Hypothalamus (tissue), 51 donors: ENCODE measurements at regions not wholly inside any gene's neighbourhood (a gene's known extent, or its start where the extent isn't known, plus 50 kb on each side); places are given as distances from the start of the nearest gene placed in this dataset.

ENCODE experiments used
- DNase-seq, 51 donors: peaks; one replicate each; lab custom pipeline; 2025; lab: John Stamatoyannopoulos, UW

DNA sequence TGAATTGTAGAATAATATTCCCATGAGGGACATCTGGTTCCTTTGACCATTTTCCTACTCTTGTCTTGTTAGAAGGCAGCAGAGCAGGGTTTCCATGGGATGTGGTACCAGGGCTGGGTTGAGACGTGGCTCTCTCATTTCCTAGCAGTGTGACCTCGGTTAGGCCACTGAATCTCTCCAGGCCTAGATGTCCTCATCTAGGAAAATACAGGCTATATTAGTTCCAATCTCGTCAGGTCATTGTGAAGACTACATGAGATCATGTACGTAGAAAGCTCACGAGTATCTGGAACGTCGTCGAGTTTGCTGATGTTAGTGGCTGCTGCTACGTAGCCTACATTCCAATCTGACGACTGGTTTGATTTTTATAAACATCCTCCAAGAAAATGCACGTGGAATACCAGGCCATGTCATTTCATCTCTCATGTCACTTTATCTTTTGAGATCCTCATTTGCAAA lies 278.2 kb upstream of the GATB start:
- no peak for DNase-seq

DNA sequence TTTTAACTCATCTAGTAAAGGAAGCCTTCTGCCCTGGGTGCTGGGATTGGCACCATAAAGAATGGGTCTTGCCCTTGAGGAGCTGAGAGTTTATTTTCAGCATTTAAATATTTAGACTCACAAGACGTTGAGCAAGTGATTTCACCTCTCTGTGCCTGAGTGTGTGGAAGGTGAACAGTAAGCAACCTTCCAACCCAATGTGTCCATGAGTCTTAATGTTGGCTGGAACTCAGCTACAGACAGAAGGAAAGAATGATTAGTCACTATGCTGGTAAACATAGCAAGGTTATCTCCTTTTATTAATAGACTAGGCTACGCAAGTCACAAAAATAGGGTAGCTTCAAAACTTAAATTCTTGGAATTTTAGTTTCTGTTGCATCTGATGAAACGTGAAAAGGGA lies 277.4 kb upstream of the GATB start:
- no peak for DNase-seq

DNA sequence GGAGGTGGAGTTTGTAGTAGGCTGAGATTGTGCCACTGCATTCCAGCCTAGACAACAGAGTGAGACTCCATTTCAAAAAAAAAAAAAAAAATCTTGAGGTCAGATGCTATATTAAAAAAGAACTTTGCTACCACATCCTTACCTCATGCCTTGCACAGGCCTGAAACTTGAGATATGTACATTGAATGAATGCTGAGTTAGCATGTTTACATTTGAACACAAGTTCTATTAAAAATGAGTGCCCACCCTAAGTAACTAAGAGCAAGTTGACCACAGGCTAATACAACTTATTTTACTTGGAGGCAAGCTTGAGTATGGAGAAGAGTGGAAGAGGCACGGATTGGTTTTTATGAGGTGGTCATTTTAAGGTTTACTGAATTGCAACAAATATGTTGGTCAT lies 276.6 kb upstream of the GATB start:
- DNase-seq: no peak

DNA sequence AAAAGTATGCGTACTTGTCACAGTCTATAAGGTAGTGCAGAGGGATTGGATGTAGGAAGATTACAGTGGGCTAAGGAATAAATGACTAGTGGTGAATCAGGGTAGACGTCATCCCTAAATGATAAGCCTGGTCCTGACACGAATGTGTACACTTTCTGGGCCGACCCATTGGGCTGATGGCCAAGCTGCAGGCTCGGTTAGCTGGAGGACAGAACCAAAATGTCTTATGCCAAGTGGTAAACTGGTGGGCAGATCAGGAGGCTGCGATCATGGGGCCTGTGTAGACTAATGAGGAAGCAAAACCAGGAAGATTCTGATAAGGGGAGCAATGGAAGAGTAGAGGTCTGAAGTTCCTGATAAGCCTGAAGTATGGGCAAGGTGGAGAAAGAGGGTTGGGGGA lies 272.8 kb upstream of the GATB start:
- no peak for DNase-seq

DNA sequence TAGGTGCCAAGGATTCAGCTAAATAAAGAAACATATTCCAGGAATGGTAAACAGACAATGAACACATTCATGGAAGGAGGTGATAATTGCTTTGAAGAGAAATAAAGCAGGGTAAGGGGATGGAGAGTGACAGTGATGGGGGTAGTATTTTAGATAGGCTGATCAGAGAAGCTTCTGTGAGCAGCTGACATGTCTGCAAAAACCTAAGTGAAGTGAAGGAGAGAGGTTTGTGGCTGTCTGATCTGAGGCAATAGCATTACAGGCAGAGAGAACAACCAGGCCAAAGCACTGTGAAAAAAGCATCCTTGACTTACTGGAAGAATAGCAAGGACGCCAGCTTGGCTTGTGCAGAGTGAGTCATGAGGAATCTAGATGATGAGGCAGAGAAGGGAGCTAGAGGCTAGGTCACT lies 271.9 kb upstream of the GATB start:
- peak in 4 of 51 donors; percentile 4 to 32 (median 6) for DNase-seq

DNA sequence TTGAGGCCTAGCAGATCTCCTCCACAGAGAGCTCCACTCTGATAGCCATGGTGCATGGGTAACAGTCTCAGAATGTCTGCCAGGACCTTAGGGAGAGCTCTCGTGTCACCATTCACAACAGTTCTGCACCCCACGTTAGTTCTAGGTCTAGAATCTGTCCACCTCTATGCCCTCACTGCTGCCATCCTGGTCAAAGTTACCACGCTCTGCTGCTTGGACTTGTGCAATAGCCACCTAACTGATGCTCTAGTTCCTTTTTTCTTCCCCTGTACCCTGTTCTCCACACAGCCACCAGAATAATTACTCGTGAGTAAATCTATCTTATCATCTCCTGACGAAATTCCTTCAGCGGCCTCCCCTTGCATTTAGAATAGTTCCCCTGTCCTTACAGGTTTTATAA lies 268.8 kb upstream of the GATB start:
- no peak for DNase-seq

DNA sequence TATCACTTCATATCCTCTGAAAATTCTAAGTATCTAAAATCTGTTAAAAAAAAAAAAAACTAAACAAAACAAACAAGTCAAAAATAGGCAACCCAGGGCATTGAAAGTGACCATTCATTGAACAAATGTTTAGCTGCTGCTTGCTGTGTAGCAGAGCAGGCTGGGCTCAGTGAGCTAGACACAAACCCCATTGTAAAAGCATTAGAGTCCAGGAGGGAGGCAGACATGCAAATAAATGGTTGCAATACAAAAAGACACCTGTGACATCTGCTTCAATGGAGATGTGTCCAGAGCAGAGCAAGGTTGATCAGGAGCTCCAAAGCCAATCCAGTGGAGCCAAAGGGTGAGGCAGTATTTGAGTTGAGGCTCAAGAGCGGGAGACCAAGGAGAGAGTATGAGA lies 267.3 kb upstream of the GATB start:
- peak in 1 of 51 donors; percentile 7 for DNase-seq

DNA sequence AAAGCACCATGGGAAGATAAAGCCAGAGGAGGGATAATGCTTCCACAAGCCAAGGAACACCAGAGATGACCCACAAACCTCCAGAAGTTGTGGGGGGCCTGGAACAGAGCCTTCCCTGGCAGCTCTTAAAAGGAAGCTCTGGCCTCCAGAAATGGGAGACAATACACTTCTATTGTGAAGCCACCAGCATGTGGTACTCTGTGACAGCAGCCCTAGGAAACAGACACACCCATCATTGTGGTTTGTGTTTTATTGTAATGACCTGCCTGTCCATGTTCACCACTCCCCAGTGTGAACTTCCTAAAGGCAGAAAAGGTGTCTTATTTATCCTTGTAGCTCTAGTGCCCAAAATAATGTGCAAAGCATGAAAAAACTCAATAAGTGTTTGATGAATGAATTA lies 264.1 kb upstream of the GATB start:
- DNase-seq: peak in 3 of 51 donors; percentile 8 to 12 (median 10)

DNA sequence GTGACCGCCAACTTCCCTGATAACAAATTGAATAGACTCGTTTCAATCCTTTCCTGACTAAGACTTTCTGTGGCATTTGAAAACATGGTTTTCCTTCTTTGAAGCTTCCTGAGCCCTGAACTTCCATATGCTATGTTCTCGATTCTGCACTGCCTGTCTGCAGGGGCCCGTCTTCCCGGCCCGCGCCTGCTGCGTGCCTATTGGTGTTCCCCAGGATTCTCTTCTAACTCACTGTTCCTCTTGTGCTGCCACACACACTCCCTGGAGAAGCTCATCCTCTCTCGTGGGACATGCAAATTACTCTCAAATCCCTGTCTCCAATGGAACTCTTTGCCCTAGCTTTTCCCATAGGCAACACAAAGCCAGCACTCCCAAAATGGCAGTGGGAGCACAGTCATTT lies 262.9 kb upstream of the GATB start:
- DNase-seq: no peak

DNA sequence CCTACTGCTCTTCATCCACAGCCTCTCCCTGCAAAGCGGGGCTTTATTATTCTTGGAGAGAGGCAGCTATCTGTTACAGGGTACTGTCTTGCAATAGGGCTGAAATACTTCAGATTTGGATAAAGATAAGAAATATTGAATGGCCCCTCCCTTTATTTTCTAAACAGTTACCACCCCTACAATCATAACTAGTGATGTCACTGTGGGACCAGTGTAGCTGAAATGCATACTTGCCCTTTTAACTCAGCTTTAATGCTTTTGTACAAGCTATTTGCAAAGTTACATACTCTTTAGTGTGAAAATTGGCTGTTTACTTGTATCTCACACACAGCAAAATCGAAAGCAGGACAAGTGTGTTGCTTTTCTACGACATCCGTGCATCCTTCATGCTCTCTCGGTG lies 261.7 kb upstream of the GATB start:
- no peak for DNase-seq

DNA sequence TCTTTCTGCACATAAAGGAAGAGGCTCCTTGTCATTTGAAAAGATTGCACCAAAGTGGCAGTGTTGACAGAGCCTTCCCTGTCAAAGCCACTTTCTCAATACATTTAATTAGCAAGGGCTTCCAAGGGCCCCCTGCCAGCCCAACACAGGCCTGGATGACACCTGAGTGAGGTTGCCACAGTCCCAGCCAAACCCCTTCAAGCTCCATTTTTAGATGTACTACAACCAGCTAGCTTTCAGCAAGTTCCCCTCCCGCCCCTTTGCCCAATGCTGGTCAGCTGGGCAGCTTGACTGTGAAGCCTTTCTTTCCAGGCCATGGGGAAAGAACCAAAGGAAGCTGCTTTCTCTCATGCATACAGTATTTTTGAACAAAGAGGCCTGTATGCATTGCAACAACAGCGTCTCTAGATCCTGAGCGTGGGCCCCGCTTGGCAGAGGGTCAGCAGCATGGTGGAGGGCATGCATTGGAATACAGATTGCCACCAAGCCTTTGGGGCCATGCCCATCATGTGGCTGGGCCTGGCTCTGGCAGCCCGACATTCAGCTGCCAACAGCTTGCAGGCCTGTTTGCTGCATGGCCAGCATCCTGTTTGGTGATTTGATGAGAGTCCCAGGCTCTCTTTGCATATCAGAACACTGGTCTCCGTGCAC lies 261.1 kb upstream of the GATB start:
- DNase-seq: peak; percentile 6 to 98 (median 84)

DNA sequence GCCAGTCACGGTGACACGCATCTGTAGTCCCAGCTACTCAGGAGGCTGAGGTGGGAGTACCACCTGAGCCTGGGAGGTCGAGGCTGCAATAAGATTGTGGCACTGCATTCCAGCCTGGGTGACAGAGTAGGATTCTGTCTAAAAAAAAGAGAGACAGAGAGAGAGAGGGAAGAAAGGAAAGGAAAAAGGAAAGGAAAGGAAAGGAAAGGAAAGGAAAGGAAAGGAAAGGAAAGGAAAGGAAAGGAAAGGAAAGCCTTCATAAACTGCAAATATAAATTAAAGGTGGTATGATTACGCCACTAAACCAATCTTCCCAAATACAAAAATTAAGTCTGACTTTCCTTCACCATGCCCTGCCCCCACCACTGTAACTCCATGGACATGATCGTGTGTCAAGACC lies 259.3 kb upstream of the GATB start:
- DNase-seq: no peak

DNA sequence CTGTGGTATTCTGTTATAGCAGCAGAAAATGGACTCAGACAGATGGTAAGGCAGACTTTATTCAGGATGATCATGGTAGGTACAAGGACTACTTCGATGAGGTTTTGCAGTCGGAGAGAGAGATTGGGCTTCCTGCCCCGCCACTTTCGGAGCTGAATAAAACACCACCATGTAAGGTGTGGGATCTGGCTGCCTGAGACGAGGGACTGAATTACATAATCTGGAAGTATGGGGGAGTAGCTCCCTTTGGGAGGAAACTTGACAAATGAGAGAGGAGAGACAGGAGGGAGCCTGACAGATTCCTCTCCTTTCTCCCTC lies 255.5 kb upstream of the GATB start:
- DNase-seq: no peak

DNA sequence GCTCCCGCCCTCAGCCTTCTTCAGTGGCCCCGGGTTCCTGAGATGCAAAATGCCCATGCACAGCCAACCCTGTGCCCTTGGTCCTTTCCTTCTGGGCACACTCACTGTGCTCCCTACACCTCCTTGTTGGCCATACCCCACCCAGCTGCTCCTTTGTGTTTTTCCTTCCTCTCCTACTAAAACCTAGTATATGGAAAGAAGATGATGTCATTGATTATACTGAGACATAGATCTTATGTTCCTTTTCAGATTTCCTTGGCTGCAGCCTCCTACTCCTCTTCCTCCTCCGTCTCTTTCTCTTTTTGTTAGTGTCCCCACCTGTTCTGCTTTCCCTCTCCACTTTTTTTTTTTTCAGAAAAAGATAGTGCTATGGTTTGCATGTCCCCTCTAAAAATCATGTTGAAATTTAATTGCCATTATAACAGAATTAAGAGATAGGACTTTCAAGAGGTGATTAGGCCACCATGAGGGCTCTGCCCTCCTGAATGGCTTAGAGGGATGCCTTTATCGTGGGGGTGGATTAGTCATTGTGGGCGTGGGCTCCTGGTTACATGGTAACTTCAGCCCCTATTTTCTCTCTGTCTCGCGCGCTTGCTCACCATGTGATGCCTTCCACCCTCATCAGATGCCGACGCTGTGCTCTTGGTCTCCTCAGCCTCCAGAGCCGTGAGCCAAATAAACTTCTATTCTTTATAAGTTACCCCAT lies 254.9 kb upstream of the GATB start:
- no peak for DNase-seq

DNA sequence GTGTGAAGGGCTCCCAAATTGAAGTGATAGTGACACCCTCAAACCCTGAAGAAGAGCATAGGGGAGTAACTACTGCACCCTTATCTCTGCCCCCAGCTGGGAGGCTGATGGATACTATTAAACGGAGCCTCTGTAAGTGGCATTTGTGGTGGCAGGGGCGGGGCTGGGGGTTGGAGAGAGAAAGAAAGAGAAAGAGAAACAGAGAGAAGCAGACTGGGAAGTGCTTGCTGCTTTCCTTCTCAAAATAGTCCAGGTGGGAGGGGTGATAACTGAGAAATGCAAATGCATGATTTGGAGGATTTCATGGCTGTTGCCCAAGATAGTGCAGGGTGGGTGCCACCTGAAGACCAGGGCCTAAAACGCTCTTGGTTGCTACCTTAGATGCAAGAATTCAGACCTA lies 253.5 kb upstream of the GATB start:
- no peak for DNase-seq

DNA sequence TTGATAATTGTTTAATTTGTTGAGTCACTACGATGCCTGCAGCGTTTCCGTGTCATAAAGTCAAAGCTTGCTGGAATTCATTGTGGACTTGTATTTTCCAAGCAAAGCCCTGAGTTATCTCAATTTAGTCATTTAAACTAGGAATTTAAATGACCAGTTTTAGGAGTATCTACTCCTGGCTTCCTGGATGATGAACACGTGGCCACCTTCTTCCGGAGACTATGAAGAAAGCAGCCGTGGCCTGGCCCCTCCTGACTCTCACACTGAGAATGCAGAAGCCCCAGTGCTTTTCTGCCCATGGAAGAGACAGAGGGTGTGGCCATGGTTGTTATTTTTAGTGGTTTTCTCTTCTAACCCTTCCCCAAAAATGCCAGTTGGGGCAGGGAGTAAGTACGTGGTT lies 250.7 kb upstream of the GATB start:
- no peak for DNase-seq

DNA sequence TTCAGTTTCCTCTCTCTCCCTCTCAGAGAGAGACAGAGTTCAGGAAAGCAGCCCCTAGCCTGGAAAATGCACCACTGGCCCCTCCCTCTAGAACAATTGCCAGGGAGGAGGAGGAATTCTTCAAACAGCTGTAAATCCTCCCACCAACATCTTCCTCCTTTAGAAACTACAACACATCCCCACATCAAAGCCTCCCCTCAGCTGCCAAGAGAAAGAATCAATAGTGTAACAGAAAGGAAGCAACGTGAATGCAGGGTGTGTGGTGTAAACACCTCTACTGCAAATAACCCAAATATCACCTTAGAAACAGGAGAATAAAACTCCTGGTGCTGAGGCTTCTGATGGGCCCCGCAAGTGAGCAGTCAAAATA lies 249.9 kb upstream of the GATB start:
- DNase-seq: peak in 1 of 51 donors; percentile 40

DNA sequence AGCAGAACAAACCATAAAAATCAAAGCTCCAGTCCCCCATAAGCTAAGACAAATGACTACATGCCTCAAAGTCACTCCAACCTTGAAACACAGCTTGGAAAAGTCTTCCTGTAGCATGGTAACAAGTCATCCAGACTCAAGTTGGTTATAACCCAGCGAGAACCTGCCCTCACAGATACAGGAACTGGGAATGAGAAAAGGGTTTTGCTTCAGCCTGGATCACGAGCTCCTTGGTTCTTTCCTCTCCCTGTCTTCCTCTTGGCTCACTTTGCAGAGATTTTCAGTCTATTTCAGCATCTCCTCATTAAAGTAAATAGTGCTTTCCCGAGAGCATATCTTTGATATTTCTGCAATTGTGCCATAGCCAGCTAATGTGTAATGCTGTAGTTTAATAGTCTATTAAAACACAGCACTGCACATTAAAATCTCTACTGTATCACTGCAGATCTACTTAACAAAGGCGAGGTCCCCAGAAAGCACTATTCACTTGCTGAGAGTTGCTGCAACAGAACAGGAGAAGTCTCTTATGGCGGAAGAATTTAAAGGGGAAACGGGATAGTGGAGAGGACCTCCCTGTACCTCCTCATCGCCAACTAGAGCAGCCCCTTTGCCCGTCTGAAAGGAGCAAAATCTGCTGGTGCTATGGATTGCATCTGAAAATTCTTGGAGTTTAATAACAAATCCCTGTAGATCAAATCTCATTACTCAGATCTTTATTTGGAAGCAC lies 249.3 kb upstream of the GATB start:
- peak in 1 of 51 donors; percentile 44 for DNase-seq

DNA sequence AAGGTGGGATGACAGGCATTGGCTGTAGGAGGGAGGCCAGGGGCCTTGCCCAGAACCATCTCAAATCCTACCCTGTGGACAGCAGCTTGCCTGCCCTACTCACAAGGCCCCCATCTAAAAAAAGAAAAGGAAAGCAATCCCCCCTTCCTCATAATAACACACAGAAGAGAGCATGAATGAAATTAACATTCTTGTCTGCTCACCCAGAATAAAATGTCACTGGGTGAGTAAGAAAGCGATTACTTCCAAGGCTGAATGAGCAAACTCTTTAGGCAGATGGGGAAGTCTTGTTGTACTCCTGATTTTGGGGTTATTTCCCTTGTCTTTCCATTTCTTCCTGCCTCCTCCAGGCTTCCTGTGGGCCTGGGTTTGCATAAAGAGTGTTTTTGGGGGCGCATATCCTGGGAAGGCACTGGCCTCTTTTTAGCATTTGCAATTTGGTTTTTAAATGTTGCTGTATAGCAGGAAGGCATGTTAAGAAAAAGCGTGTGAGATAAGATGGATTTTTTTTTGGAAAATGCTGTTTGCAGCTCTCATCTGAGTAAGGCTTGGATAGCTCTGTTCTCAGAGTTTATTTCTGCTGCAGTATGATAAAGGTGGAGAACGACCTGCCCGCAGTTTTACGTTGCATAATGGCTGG lies 248.3 kb upstream of the GATB start:
- peak in 1 of 51 donors; percentile 61 for DNase-seq

DNA sequence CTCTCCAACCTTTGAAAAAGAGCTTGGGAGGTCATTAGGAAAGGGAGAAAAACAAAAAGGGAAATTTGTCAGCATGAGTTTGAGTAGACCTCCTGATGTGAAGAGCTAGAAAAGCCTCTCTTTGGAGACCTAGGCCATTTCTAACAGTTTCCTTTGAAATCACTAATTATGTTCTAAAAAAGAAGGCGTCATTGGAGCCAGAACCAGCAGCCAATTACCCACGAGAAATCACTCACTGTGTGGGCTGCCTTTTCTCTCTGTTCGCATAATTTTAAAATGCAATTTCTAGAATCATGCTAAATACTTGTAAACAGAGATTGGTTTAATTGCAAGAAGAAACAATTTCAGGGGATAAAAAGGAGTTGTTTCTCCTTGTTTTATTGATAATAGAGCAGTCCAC lies 246.3 kb upstream of the GATB start:
- peak in 1 of 51 donors; percentile 26 for DNase-seq

DNA sequence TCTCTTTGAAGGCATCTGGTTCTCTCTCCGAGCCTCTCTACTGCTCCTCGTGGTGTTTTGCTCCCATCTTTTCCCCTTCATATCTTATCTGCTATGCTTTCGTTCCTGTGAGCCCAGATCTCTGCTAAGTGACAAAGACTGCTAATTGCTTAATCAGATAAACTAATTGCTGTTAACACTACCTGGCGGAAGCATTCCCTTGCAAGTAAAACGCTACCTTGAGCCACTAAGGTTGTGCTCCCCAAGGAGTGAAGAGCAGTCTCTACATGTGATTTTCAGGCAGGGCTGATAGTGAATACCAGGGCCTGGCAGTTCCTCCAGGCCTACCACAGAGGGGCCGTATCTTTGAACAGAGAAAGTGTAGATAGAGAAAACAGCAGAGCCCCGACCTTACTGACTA lies 244.0 kb upstream of the GATB start:
- DNase-seq: no peak

DNA sequence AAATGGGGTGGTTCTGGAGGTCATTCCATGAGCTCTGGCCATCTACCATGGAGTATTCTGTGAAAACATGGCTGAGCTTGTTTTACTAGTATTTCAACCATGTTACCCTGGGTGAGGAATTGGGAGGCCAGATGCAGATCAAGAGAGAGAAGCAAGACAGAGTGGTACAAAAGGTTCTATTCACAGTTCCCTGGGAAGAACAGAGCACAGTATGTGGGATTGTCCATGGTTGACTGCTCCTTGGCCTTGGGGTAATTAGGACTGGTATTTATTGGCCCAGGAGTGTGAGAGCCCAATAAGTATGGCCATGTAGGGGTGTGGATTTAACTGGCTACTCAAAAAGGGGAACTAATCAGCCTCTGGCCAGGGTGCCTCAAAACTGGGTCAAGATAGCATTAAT lies 239.7 kb upstream of the GATB start:
- DNase-seq: no peak
